GM18870 (cell line): ENCODE measurements at regions not wholly inside any gene's neighbourhood (a gene's known extent, or its start where the extent isn't known, plus 50 kb on each side); places are given as distances from the start of the nearest gene placed in this dataset.

Experiments used
- ATAC-seq: cut with Tn5 transposase; IDR thresholded peaks from one replicate; pipeline ENCODE4 v1.9.1; 2021; ENCODE audit warnings: moderate library complexity; ENCODE audit not compliant: unreplicated experiment

- no peak for ATAC-seq
Measured at GRCh38 chr10:107443813-107444212, 279.3 kb upstream of the SORCS1 start.

DNA sequence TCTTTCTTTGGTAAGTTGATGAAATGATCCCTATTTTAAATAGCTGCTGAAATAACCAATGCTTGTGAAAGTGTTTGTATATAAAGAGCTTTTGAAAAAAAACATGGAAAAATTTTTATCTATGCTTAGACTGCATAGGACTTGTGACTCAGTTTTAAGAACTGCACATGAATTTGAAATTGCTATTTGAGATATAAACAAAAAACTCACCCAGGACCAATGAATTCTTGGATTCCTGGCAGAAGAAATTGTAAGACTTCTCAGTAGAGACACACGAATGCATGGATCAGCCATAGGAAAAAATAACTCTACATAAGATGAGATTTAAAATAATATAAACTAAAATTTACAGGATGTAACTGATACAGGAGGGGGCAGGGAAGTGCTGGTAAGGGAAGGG is 278.8 kb upstream of the SORCS1 start:
- no peak for ATAC-seq

DNA sequence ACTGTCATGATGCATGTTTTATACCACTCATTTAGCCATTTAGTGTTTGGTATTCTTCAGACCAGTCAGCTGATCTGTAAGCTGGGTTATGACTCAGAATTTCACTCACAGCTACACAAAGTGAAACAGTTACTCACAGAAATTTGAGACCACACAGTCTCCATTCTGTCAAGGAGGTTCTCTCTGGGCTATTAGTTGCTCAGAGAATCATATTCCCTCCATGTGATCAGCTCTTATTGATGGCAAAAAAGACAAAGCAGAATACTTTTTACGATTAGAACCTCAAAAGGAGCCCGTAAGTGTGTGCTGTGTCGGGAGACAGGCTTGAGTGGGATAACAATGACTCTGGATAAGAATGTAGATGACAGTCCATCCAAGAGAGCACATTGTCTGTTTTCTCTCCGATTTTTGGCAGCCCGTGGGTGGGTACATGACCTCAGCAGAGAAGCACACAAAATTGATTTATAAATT is 277.6 kb upstream of the SORCS1 start:
- ATAC-seq: peak; percentile 95

DNA sequence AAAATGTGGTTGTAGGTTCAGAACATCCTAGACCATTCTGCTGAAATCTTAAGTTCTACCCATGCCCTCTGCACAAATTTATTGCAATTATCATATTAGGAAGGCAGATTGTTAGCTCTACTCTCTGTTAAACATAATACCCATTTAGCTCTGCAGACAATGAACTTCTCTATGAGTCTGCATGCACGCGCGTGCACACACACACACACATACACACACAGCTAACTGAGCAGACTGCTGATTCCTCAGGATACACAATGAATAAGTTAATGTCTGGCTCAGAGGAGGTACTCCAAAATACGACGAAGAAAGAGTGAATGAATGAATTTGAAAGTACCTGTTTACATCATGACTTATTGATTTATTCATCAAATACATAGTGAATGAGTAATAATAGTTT is 276.2 kb upstream of the SORCS1 start:
- ATAC-seq: no peak

- no peak for ATAC-seq
Measured at GRCh38 chr10:107437921-107438320, 273.4 kb upstream of the SORCS1 start.

GRCh38 chr10:107436568-107436967 is 272.1 kb upstream of the SORCS1 start:
- no peak for ATAC-seq

DNA sequence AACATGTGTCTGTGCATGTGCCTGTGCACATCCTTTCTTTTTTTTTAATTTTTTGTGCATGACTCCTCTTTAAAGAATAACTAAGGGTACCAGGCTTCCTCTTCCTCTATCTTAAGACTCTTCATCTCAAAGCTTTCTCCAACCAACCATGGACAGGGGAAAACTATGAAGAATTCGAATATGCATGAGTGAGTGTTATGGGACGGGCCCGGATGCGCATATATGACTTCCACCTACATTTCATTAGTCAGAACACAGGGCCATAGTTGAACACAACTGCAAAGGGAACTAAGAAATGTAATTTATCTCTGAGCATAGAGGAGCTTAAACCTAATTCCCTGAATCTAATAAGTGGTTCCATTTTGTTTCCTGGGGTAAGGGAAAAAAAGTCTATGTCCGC is 270.3 kb upstream of the SORCS1 start:
- ATAC-seq: peak; percentile 38

DNA sequence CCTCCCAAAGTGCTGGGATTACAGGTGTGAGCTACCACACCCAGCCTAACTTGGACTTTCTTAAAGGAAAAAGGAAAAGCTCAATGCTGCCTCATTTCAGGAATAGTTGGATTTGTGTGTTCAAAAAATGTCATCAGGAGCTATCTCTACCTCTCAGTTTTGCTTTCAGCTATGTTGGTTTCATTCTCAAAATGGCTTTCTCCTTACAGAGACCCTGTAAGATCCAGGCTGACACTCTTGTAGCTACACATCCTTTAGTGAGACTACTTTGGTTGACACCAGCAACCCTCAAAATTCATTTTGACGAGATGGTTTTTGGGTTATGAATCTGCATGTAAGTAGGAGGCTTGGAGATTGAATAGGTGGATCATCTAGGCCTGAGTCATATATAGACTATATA is 269.7 kb upstream of the SORCS1 start:
- ATAC-seq: no peak

DNA sequence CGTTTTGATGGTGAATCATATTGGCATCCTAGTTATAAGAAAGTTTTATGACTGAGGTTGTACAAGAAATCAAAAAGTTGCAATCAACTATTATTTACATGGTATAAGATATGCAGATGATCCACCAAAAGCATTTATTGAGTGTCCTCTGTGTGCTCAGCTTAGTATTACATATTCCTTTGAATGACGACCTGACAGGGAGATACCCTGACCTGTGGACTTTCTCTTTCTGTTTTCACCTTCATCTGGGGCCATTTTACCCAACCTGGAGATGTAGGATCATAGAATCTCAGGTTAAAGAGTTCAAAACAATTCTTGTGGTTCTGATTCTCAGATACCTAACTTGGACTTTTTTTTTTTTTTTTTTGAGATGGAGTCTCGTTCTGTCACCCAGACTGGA is 269.1 kb upstream of the SORCS1 start:
- ATAC-seq: no peak

GRCh38 chr10:107430446-107430845 is 265.9 kb upstream of the SORCS1 start:
- no peak for ATAC-seq

DNA sequence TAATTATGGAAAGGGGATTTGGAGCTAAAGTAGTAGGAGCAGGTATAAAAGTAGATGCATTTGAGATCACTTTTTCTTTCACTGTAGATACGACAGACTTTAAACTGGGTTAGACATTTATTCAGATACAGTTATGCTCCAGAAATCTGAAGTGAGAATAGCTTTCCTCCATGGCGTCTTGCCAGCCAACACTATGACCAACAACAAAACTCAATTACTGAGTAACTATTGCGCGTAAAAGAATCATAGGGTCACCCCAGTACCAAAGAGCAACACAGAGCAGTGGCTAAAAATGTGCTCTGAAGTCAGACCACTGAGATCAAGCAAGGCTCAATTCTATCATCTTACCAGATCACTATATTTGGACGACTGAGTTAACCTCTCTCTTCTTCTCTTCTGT is 262.5 kb upstream of the SORCS1 start:
- no peak for ATAC-seq

- ATAC-seq: peak; percentile 70
Measured at GRCh38 chr10:107425931-107426553, 261.5 kb upstream of the SORCS1 start.

GRCh38 chr10:107424628-107425027 is 260.1 kb upstream of the SORCS1 start:
- no peak for ATAC-seq

DNA sequence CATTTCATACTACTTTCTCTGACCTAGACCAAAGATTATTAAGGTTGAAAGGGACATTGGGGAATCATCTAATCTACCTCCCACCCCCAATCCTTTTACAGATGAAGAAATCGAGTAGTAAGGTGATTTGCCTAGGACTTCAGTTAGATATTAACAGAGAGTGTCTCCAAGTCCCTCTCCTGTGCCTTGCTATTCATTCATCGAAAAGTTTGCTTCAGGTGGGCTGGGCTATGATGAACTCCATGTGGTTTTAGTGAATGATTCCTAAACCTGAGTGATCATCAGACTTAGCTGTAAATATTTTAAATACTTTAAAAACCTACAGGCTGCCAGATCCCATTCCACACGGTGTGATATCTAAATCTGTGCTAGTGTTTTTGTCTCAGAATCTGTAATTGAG is 259.4 kb upstream of the SORCS1 start:
- no peak for ATAC-seq

- ATAC-seq: no peak
Measured at GRCh38 chr10:107422681-107423080, 258.2 kb upstream of the SORCS1 start.

DNA sequence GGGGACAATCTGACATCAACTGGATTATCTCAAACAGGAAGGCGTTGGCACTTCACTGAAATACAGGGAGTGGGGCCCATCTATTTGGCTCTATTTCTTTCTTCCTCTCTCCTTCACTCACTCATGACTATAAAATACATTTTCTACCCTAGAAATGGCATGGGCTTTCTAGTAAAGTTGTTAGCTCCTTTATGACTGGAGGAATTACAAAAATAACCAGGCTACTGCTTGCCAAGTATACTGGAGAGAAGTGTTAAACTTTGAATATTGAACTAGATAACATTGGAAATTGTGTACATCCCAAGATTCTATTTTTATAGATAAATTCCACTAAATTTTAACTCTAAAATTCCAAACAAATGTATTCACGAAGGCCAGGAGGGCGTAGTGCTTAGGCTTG is 255.7 kb upstream of the SORCS1 start:
- no peak for ATAC-seq

GRCh38 chr10:107418085-107418806 is 253.7 kb upstream of the SORCS1 start:
- peak; percentile 56 for ATAC-seq

- ATAC-seq: no peak
Measured at GRCh38 chr10:107417446-107417845, 252.9 kb upstream of the SORCS1 start.

- no peak for ATAC-seq
Measured at GRCh38 chr10:107415446-107415845, 250.9 kb upstream of the SORCS1 start.

GRCh38 chr10:107413971-107414370 is 249.5 kb upstream of the SORCS1 start:
- ATAC-seq: no peak

DNA sequence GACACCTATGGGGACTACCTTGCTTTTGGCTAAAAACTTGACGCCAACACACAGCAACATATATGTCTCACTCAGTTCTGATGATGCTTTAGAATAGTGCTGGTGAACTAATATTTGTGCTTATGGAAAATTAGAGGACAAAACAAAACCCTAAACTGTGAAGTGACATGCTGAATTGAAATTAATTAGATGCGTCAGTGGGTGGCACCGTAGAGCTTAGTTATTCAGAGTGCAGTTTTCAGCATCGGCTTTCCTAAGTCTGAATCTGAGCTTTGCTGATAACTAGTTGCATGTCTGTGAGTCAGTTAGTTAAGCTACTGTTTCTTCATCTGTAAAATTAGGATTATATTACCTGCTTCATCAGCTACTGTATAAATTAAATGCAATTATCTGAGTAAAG is 245.0 kb upstream of the SORCS1 start:
- peak; percentile 81 for ATAC-seq

- no peak for ATAC-seq
Measured at GRCh38 chr10:107398115-107398514, 233.6 kb upstream of the SORCS1 start.

GRCh38 chr10:107391901-107392300 is 227.4 kb upstream of the SORCS1 start:
- ATAC-seq: no peak
